OCI-LY7 (cell line): ENCODE measurements at regions not wholly inside any gene's neighbourhood (a gene's known extent, or its start where the extent isn't known, plus 50 kb on each side); places are given as distances from the start of the nearest gene placed in this dataset.

Experiments used
- BruUV-seq: library from RNA; stranded (reverse); fragments of 400-500 nt; replicated peaks from 2 replicates; lab custom pipeline; 2021; lab: Mats Ljungman, UMichigan
- CTCF ChIA-PET: fragments of 300-600 bp; sonication (Branson Sonifier 250); formaldehyde crosslinking; loops from one replicate; lab custom pipeline; 2022; ENCODE audit warnings: antibody characterized with exemption; ENCODE audit not compliant: unreplicated experiment; lab: Charles Lee
- POLR2A ChIA-PET: fragments of 300-600 bp; sonication (Branson Sonifier 250); formaldehyde crosslinking; loops from one replicate; lab custom pipeline; 2022; ENCODE audit warnings: antibody characterized with exemption; lab: Charles Lee
- DNase-seq: peaks from one replicate; pipeline ENCODE4 v3.0.0-alpha.2; 2015; ENCODE audit warnings: low spot score
- H2AFZ ChIP-seq: fragments of 200-600 bp; sonication (generic), shearing (Covaris generic); 2 replicates; pipeline ENCODE4 v1.6.1; 2014; ENCODE audit warnings: mild to moderate bottlenecking, antibody characterized with exemption, low read length, moderate library complexity
- H3K27ac ChIP-seq: fragments of 200-600 bp; sonication (generic); 2 replicates; pipeline ENCODE4 v1.5.1; 2014; ENCODE audit warnings: mixed run types, low read depth, mild to moderate bottlenecking, moderate library complexity, low read length, inconsistent platforms; ENCODE audit not compliant: poor library complexity, severe bottlenecking
- H3K36me3 ChIP-seq: fragments of 200-600 bp; sonication (generic); 2 replicates; pipeline ENCODE4 v1.6.1; 2014; ENCODE audit warnings: mild to moderate bottlenecking, antibody characterized with exemption, low read length, moderate library complexity, mixed read lengths; ENCODE audit not compliant: insufficient read depth
- H3K4me1 ChIP-seq: fragments of 200-600 bp; sonication (generic); 2 replicates; pipeline ENCODE4 v1.5.1; 2014; ENCODE audit warnings: mild to moderate bottlenecking, low read length; ENCODE audit not compliant: insufficient read depth, poor library complexity, severe bottlenecking
- H3K4me2 ChIP-seq: fragments of 200-600 bp; sonication (generic); 2 replicates; pipeline ENCODE4 v1.6.1; 2014; ENCODE audit warnings: mild to moderate bottlenecking, low read length
- H3K4me3 ChIP-seq: fragments of 200-600 bp; sonication (generic); 2 replicates; pipeline ENCODE4 v1.5.1; 2014; ENCODE audit warnings: mild to moderate bottlenecking, low read depth, low read length; ENCODE audit not compliant: poor library complexity, severe bottlenecking
- H3K79me2 ChIP-seq: fragments of 200-600 bp; sonication (generic); 2 replicates; pipeline ENCODE4 v1.6.1; 2016; ENCODE audit warnings: low read depth, mild to moderate bottlenecking, low read length, moderate library complexity, mixed read lengths; ENCODE audit not compliant: insufficient read depth
- H3K9me2 ChIP-seq: fragments of 200-600 bp; sonication (generic); 2 replicates; pipeline ENCODE4 v1.6.1; 2016; ENCODE audit warnings: mild to moderate bottlenecking, low read length, mixed read lengths; ENCODE audit not compliant: insufficient read depth
- H3K9me3 ChIP-seq: fragments of 200-600 bp; sonication (generic); 2 replicates; pipeline ENCODE4 v1.6.1; 2014; ENCODE audit warnings: mild to moderate bottlenecking, mixed run types, low read length, mixed read lengths
- H4K20me1 ChIP-seq: fragments of 200-600 bp; sonication (generic); 2 replicates; pipeline ENCODE4 v1.6.1; 2014; ENCODE audit warnings: mild to moderate bottlenecking, antibody characterized with exemption, low read length, moderate library complexity, mixed read lengths; ENCODE audit not compliant: insufficient read depth
- EZH2phosphoT487 ChIP-seq: fragments of 200-600 bp; sonication (generic); IDR thresholded peaks from 2 replicates; pipeline ENCODE4 v1.6.1; 2018; ENCODE audit warnings: low read depth, borderline replicate concordance, mild to moderate bottlenecking, mixed run types, antibody characterized with exemption, low read length, moderate library complexity, mixed read lengths
- intact Hi-C: fragments of 100-400 bp; cut with micrococcal nuclease; formaldehyde crosslinking; loops from one replicate; pipeline ENCODE4 v1.10.0; 2022; ENCODE audit not compliant: unreplicated experiment
- TF ChIP-seq, protein P1 (sequence below): fragments of 200-600 bp; sonication (generic); conservative IDR thresholded peaks from 2 replicates; pipeline ENCODE4 v1.5.1; 2014; ENCODE audit warnings: mild to moderate bottlenecking, antibody characterized with exemption, low read length, moderate library complexity, mixed read lengths

GRCh38 chr1:214882616-214883015, 199.9 kb upstream of the KCNK2 start:
- Histone ChIP-seq H2AFZ (no peak overlapping the region), H3K4me3 (no peak overlapping the region), H3K4me1 (no peaks in the 10 kb centered on the region), H3K4me2 (no peak overlapping the region), H3K27ac (no peak overlapping the region), H3K79me2 (no peaks in the 10 kb centered on the region), H3K9me2 (no peaks in the 10 kb centered on the region), H3K36me3 (no peaks in the 10 kb centered on the region), H3K9me3 (no peaks in the 10 kb centered on the region), H4K20me1 (no peaks in the 10 kb centered on the region)
- intact Hi-C loops: no loop called here
- no peak for TF ChIP-seq EZH2phosphoT487
- TF ChIP-seq, protein P1, sequence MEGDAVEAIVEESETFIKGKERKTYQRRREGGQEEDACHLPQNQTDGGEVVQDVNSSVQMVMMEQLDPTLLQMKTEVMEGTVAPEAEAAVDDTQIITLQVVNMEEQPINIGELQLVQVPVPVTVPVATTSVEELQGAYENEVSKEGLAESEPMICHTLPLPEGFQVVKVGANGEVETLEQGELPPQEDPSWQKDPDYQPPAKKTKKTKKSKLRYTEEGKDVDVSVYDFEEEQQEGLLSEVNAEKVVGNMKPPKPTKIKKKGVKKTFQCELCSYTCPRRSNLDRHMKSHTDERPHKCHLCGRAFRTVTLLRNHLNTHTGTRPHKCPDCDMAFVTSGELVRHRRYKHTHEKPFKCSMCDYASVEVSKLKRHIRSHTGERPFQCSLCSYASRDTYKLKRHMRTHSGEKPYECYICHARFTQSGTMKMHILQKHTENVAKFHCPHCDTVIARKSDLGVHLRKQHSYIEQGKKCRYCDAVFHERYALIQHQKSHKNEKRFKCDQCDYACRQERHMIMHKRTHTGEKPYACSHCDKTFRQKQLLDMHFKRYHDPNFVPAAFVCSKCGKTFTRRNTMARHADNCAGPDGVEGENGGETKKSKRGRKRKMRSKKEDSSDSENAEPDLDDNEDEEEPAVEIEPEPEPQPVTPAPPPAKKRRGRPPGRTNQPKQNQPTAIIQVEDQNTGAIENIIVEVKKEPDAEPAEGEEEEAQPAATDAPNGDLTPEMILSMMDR: no peak
- POLR2A ChIA-PET: no interaction called here
- BruUV-seq: no TSS peak
- DNase-seq: no peak
- CTCF ChIA-PET: no interaction called here

- H3K9me2 ChIP-seq: no peaks in the 10 kb centered on the region
- H3K4me1 ChIP-seq: no peaks in the 10 kb centered on the region
- H4K20me1 ChIP-seq: no peaks in the 10 kb centered on the region
- CTCF ChIA-PET: no interaction called here
- no peak overlapping the region for H3K27ac ChIP-seq
- H3K79me2 ChIP-seq: no peaks in the 10 kb centered on the region
- no peaks in the 10 kb centered on the region for H3K9me3 ChIP-seq
- no peak overlapping the region for H2AFZ ChIP-seq
- TF ChIP-seq EZH2phosphoT487: no peak
- TF ChIP-seq, protein P1: no peak
- POLR2A ChIA-PET: no interaction called here
- no TSS peak for BruUV-seq
- no peak overlapping the region for H3K4me2 ChIP-seq
- no peak for DNase-seq
- no peaks in the 10 kb centered on the region for H3K36me3 ChIP-seq
- no peak overlapping the region for H3K4me3 ChIP-seq
- intact Hi-C loops: no loop called here
Observed at GRCh38 chr1:214895011-214895600, 187.4 kb upstream of the KCNK2 start.

GRCh38 chr1:214896921-214897320, 185.6 kb upstream of the KCNK2 start:
- Histone ChIP-seq H3K9me2 (no peaks in the 10 kb centered on the region), H3K4me3 (no peak overlapping the region), H3K27ac (no peak overlapping the region), H3K4me1 (no peaks in the 10 kb centered on the region), H3K36me3 (no peaks in the 10 kb centered on the region), H3K4me2 (no peak overlapping the region), H3K9me3 (no peaks in the 10 kb centered on the region), H4K20me1 (no peaks in the 10 kb centered on the region), H3K79me2 (no peaks in the 10 kb centered on the region), H2AFZ (no peak overlapping the region)
- ChIA-PET CTCF (no interaction called here), POLR2A (interaction anchor here (1.1 kb wide), 1 partner anchor 12 kb away, joined by 4 read pairs; no protein-coding TSS in a partner anchor)
- intact Hi-C loops: no loop called here
- no peak for DNase-seq
- TF ChIP-seq, protein P1: no peak
- no peak for TF ChIP-seq EZH2phosphoT487
- no TSS peak for BruUV-seq
